Activated CD4-positive, alpha-beta T cell treated with anti-CD3 and anti-CD28 coated beads, Interleukin-2, amount 10 ng/mL, durations not matched to agents 7 days and 5 days (primary cell): ENCODE measurements at regions not wholly inside any gene's neighbourhood (a gene's known extent, or its start where the extent isn't known, plus 50 kb on each side); places are given as distances from the start of the nearest gene placed in this dataset.
"Not testable (repeated sequence)": the region's sequence is repeated elsewhere in the genome, so short reads cannot be mapped to it uniquely, and the experiment has no call there.

Experiments
- CTCF ChIA-PET: fragments of 350-600 bp; sonication (Branson Sonifier 250); formaldehyde crosslinking; loops from one replicate; lab custom pipeline; 2021; ENCODE audit warnings: antibody characterized with exemption; lab: Charles Lee
- POLR2A ChIA-PET: fragments of 350-600 bp; sonication (Branson Sonifier 250); formaldehyde crosslinking; loops from one replicate; lab custom pipeline; 2021; ENCODE audit warnings: antibody characterized with exemption; lab: Charles Lee
- DNase-seq: peaks from one replicate; pipeline ENCODE4 v3.0.0-alpha.2; 2020
- H3K27ac Mint-ChIP-seq: one replicate; pipeline ENCODE4 v1.8.0; 2021; ENCODE audit warnings: mild to moderate bottlenecking, moderate library complexity, mixed read lengths
- H3K27me3 Mint-ChIP-seq: one replicate; pipeline ENCODE4 v1.8.0; 2021; ENCODE audit warnings: mixed read lengths
- H3K36me3 Mint-ChIP-seq: one replicate; pipeline ENCODE4 v1.8.0; 2021; ENCODE audit warnings: low read depth, mixed read lengths
- H3K4me1 Mint-ChIP-seq: one replicate; pipeline ENCODE4 v1.8.0; 2021; ENCODE audit warnings: mixed read lengths
- H3K4me3 Mint-ChIP-seq: one replicate; pipeline ENCODE4 v1.8.0; 2021; ENCODE audit warnings: mild to moderate bottlenecking, moderate library complexity, mixed read lengths
- H3K9me3 Mint-ChIP-seq: one replicate; pipeline ENCODE4 v1.8.0; 2021; ENCODE audit warnings: mixed read lengths

- H3K4me1 Mint-ChIP-seq: peaks cover 12% of the 10 kb centered on the region
Measured at GRCh38 chr6:28824793-28825731, 98.7 kb downstream of the TRIM27 start.

GRCh38 chr6:28825732-28826293 is 98.0 kb downstream of the TRIM27 start:
- ChIA-PET POLR2A (no interaction called here), CTCF (interaction anchor here (1.3 to 2.1 kb wide), 2 partner anchors 12 to 17 kb away, joined by 3 to 12 read pairs; no protein-coding TSS in a partner anchor)
- Mint-ChIP-seq H3K36me3 (no peaks in the 10 kb centered on the region), H3K4me3 (no peak overlapping the region), H3K27ac (no peak overlapping the region), H3K27me3 (peaks cover 76% of the 10 kb centered on the region), H3K4me1 (peaks cover 12% of the 10 kb centered on the region), H3K9me3 (no peaks in the 10 kb centered on the region)
- DNase-seq: no peak

More at GRCh38 chr6:28824793-28825731, 98.7 kb downstream of the TRIM27 start:
- no peak overlapping the region for H3K4me3 Mint-ChIP-seq
- no peak for DNase-seq
- no peaks in the 10 kb centered on the region for H3K36me3 Mint-ChIP-seq
- POLR2A ChIA-PET: no interaction called here
- peaks cover 69% of the 10 kb centered on the region for H3K27me3 Mint-ChIP-seq
- H3K27ac Mint-ChIP-seq: no peak overlapping the region
- CTCF ChIA-PET: interaction anchor here (1.3 to 2.1 kb wide), 2 partner anchors 13 to 17 kb away, joined by 3 to 12 read pairs; no protein-coding TSS in a partner anchor
- H3K9me3 Mint-ChIP-seq: no peaks in the 10 kb centered on the region

GRCh38 chr6:28831683-28832082 is 92.1 kb downstream of the TRIM27 start:
- CTCF ChIA-PET, DNase-seq, POLR2A ChIA-PET, H3K36me3 Mint-ChIP-seq, H3K4me1 Mint-ChIP-seq, H3K27ac Mint-ChIP-seq, H3K4me3 Mint-ChIP-seq, H3K9me3 Mint-ChIP-seq: not testable (repeated sequence)
- peaks cover 68% of the 10 kb centered on the region for H3K27me3 Mint-ChIP-seq

- H3K9me3 Mint-ChIP-seq, H3K36me3 Mint-ChIP-seq, DNase-seq, H3K27ac Mint-ChIP-seq, H3K4me3 Mint-ChIP-seq: not testable (repeated sequence)
- Mint-ChIP-seq H3K27me3 (peaks cover 49% of the 10 kb centered on the region), H3K4me1 (peaks cover 27% of the 10 kb centered on the region)
- POLR2A ChIA-PET: interaction anchor here (0.9 kb wide), 1 partner anchor 179 kb away, joined by 4 read pairs; no protein-coding TSS in a partner anchor
- CTCF ChIA-PET: interaction anchor here (0.6 to 6.8 kb wide), 19 partner anchors 11 to 1448 kb away, joined by 3 to 72 read pairs (median 5); partner anchors contain the start of gene ZNF391
Measured at GRCh38 chr6:28836703-28837102, 87.1 kb downstream of the TRIM27 start.

- Mint-ChIP-seq H3K27ac (peak overlapping the region; percentile 81), H3K36me3 (no peaks in the 10 kb centered on the region), H3K4me3 (peak overlapping the region; percentile 92), H3K4me1 (peaks cover 27% of the 10 kb centered on the region), H3K27me3 (peaks cover 52% of the 10 kb centered on the region), H3K9me3 (peaks cover 2% of the 10 kb centered on the region)
- POLR2A ChIA-PET: interaction anchor here (0.6 kb wide), 2 partner anchors 25 to 102 kb away, joined by 3 to 4 read pairs; no protein-coding TSS in a partner anchor
- DNase-seq: peak; percentile 64
- CTCF ChIA-PET: interaction anchor here (0.6 to 6.8 kb wide), 29 partner anchors 10 to 1604 kb away, joined by 3 to 72 read pairs (median 3); partner anchors contain the start of gene TRIM27
Measured at GRCh38 chr6:28838289-28838633, 85.5 kb downstream of the TRIM27 start.

- H3K4me3 Mint-ChIP-seq: peak overlapping the region; percentile 92
- peak; percentile 80 for DNase-seq
- ChIA-PET POLR2A (interaction anchor here (0.6 kb wide), 2 partner anchors 25 to 102 kb away, joined by 3 to 4 read pairs; no protein-coding TSS in a partner anchor), CTCF (interaction anchor here (0.6 to 6.8 kb wide), 20 partner anchors 10 to 1604 kb away, joined by 3 to 72 read pairs (median 3); partner anchors contain the start of gene TRIM27)
- no peaks in the 10 kb centered on the region for H3K36me3 Mint-ChIP-seq
- H3K27me3 Mint-ChIP-seq: peaks cover 47% of the 10 kb centered on the region
- H3K9me3 Mint-ChIP-seq: peaks cover 2% of the 10 kb centered on the region
- H3K27ac Mint-ChIP-seq: peak overlapping the region; percentile 81
- peaks cover 27% of the 10 kb centered on the region for H3K4me1 Mint-ChIP-seq
Measured at GRCh38 chr6:28838634-28839442, 84.9 kb downstream of the TRIM27 start.

- Mint-ChIP-seq H3K4me3 (peak overlapping the region; percentile 92), H3K27me3 (peaks cover 44% of the 10 kb centered on the region), H3K9me3 (no peaks in the 10 kb centered on the region), H3K36me3 (no peaks in the 10 kb centered on the region), H3K27ac (no peak overlapping the region), H3K4me1 (peaks cover 25% of the 10 kb centered on the region)
- DNase-seq: no peak
- ChIA-PET CTCF (interaction anchor here (0.6 to 6.8 kb wide), 8 partner anchors 10 to 174 kb away, joined by 3 to 72 read pairs (median 3); no protein-coding TSS in a partner anchor), POLR2A (no interaction called here)
Measured at GRCh38 chr6:28839443-28840120, 84.2 kb downstream of the TRIM27 start.

GRCh38 chr6:28841290-28841689 is 82.5 kb downstream of the TRIM27 start:
- DNase-seq: no peak
- no peak overlapping the region for H3K4me3 Mint-ChIP-seq
- no peak overlapping the region for H3K27ac Mint-ChIP-seq
- no peaks in the 10 kb centered on the region for H3K9me3 Mint-ChIP-seq
- CTCF ChIA-PET: interaction anchor here (1.3 to 6.8 kb wide), 2 partner anchors 43 to 173 kb away, joined by 4 to 72 read pairs; no protein-coding TSS in a partner anchor
- H3K36me3 Mint-ChIP-seq: no peaks in the 10 kb centered on the region
- H3K27me3 Mint-ChIP-seq: peaks cover 31% of the 10 kb centered on the region
- H3K4me1 Mint-ChIP-seq: peaks cover 25% of the 10 kb centered on the region
- POLR2A ChIA-PET: no interaction called here

- ChIA-PET CTCF (interaction anchor here (0.8 to 1.7 kb wide), 7 partner anchors 9 to 167 kb away, joined by 3 to 5 read pairs (median 3); partner anchors contain the start of gene TRIM27), POLR2A (interaction anchor here (0.7 kb wide), 1 partner anchor 281 kb away, joined by 3 read pairs; no protein-coding TSS in a partner anchor)
- H3K27me3 Mint-ChIP-seq: peaks cover 39% of the 10 kb centered on the region
Measured at GRCh38 chr6:28848756-28849155, 75.0 kb downstream of the TRIM27 start.

More at GRCh38 chr6:28848756-28849155, 75.0 kb downstream of the TRIM27 start:
- H3K27ac Mint-ChIP-seq, H3K4me3 Mint-ChIP-seq, H3K36me3 Mint-ChIP-seq, H3K4me1 Mint-ChIP-seq, H3K9me3 Mint-ChIP-seq: not testable (repeated sequence)
- DNase-seq: peak; percentile 63
